ENCODE measurements at regions not wholly inside any gene's neighbourhood (a gene's known extent, or its start where the extent isn't known, plus 50 kb on each side); places are given as distances from the start of the nearest gene placed in this dataset.

DNA sequence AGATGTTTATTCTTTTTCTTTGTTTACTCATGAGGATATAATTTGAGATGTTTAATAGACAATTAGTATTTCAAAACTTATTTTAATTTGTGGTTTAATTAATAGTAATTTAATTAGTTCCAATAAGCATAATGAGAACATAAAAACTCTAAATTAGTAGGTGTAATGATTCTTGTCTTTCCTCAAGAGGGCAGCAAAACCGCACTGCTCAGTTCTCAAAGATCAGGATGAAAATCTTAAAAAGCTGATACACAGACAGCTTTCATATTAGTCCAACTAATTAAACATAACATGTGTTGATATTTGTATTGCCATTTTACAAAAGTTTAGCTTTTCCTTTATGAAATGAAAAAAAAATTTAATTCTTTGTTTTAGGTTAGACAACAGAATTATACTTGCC lies 106.7 kb upstream of the C21orf91 start:
- WGBS, 2 donors, result 35 to 39% methylated on average over 1 of the region's 1 CpG
- no peaks in the 10 kb centered on the region for H3K4me1 ChIP-seq

GRCh38 chr21:17925000-17925610 lies 105.9 kb upstream of the C21orf91 start:
- 0 to 2% methylated on average over 3 of the region's 3 CpGs for WGBS, 2 donors
- H3K4me1 ChIP-seq, result no peaks in the 10 kb centered on the region

More for the DNA sequence above, 106.7 kb upstream of the C21orf91 start:
- Histone ChIP-seq H3K9me3 (no peaks in the 10 kb centered on the region), H3K4me3 (no peak overlapping the region), H3K27me3 (no peaks in the 10 kb centered on the region), H3K27ac (no peak overlapping the region), H3K36me3 (no peaks in the 10 kb centered on the region)
- no peak for DNase-seq (ENCODE audit: low spot score in 2 of 2)
- TF ChIP-seq, protein P1, sequence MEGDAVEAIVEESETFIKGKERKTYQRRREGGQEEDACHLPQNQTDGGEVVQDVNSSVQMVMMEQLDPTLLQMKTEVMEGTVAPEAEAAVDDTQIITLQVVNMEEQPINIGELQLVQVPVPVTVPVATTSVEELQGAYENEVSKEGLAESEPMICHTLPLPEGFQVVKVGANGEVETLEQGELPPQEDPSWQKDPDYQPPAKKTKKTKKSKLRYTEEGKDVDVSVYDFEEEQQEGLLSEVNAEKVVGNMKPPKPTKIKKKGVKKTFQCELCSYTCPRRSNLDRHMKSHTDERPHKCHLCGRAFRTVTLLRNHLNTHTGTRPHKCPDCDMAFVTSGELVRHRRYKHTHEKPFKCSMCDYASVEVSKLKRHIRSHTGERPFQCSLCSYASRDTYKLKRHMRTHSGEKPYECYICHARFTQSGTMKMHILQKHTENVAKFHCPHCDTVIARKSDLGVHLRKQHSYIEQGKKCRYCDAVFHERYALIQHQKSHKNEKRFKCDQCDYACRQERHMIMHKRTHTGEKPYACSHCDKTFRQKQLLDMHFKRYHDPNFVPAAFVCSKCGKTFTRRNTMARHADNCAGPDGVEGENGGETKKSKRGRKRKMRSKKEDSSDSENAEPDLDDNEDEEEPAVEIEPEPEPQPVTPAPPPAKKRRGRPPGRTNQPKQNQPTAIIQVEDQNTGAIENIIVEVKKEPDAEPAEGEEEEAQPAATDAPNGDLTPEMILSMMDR (IDR thresholded peaks at IDR 0.05), result peak in 2 of 5 experiments; percentile 18 to 25
- no peak for TF ChIP-seq EP300 (IDR thresholded peaks at IDR 0.05)

GRCh38 chr21:17921579-17922530 lies 102.7 kb upstream of the C21orf91 start:
- WGBS, 2 donors, result 60 to 74% methylated on average over 2 of the region's 2 CpGs

More at GRCh38 chr21:17925000-17925610, 105.9 kb upstream of the C21orf91 start:
- Histone ChIP-seq H3K27ac (no peak overlapping the region), H3K36me3 (no peaks in the 10 kb centered on the region), H3K4me3 (no peak overlapping the region), H3K27me3 (no peaks in the 10 kb centered on the region), H3K9me3 (peaks cover 0 to 4% (median 0%) of the 10 kb centered on the region in 4 donors)
- peak in 1 of 2 donors; percentile 66 for DNase-seq (ENCODE audit: low spot score in 2 of 2)
- TF ChIP-seq, protein P1 (IDR thresholded peaks at IDR 0.05), result peak; percentile 71 to 86 (median 76)
- TF ChIP-seq EP300 (IDR thresholded peaks at IDR 0.05) (no peak), POLR2A (IDR thresholded peaks at IDR 0.05) (no peak)

DNA sequence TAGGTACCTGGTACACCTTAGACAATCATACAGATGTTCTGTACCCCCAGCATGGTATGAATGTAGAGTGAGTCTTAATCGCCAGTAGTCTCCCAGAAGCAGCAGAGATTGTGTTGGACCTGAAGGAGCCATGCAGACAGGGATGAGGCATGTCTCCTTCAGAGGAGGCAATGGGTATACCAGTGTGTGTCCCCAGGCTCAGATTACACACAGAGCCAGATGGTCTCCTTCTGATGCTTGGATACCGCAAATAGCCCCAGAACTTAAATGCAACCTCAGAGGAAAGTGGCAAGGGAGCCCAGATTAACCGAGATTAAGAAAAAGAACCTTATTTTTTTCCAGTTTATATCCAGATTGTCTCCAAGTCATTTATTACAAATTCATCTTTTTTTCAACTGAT lies 96.8 kb upstream of the C21orf91 start:
- DNase-seq (ENCODE audit: low spot score in 2 of 2), result no peak
- TF ChIP-seq, protein P1 (IDR thresholded peaks at IDR 0.05), result no peak
- no peak for TF ChIP-seq EP300 (IDR thresholded peaks at IDR 0.05)
- TF ChIP-seq POLR2A (IDR thresholded peaks at IDR 0.05), result no peak
- H3K9me3 ChIP-seq, result peaks cover 0 to 4% (median 0%) of the 10 kb centered on the region in 4 donors
- H3K4me3 ChIP-seq, result no peak overlapping the region
- H3K36me3 ChIP-seq, result no peaks in the 10 kb centered on the region
- 89 to 90% methylated on average over 3 of the region's 3 CpGs for WGBS, 2 donors
- H3K27me3 ChIP-seq, result no peaks in the 10 kb centered on the region
- H3K27ac ChIP-seq, result no peak overlapping the region
- no peaks in the 10 kb centered on the region for H3K4me1 ChIP-seq

More at GRCh38 chr21:17921579-17922530, 102.7 kb upstream of the C21orf91 start:
- H3K9me3 ChIP-seq, result peaks cover 0 to 4% (median 0%) of the 10 kb centered on the region in 4 donors
- peak in 1 of 2 donors; percentile 41 for DNase-seq (ENCODE audit: low spot score in 2 of 2)
- no peaks in the 10 kb centered on the region for H3K4me1 ChIP-seq
- H3K36me3 ChIP-seq, result no peaks in the 10 kb centered on the region
- H3K4me3 ChIP-seq, result no peak overlapping the region
- peak in 1 of 2 donors; percentile 32 for TF ChIP-seq EP300 (IDR thresholded peaks at IDR 0.05)
- TF ChIP-seq, protein P1 (IDR thresholded peaks at IDR 0.05), result no peak
- no peak for TF ChIP-seq POLR2A (IDR thresholded peaks at IDR 0.05)
- no peaks in the 10 kb centered on the region for H3K27me3 ChIP-seq
- H3K27ac ChIP-seq, result no peak overlapping the region

DNA sequence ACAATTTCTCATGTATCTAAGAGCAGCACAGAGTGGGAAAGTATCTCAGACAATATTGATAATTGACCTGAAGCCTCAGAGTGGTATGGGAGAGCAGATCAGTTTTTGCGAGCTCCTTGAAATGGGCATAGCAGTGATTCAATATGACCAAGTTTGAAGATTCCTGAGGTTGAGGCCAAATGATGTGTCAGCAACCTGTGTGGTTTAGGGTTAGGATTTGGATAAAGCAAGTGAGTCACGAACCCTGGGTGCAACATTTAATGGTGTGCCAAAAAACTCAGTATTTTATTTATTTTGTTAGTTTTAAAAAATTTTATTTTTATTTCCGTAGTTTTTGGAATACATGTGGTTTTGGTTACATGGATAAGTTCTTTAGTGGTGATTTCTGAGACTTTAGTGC lies 92.5 kb upstream of the C21orf91 start:
- TF ChIP-seq POLR2A (IDR thresholded peaks at IDR 0.05) (no peak), EP300 (IDR thresholded peaks at IDR 0.05) (no peak)
- TF ChIP-seq, protein P1 (IDR thresholded peaks at IDR 0.05), result no peak
- H3K27me3 ChIP-seq, result no peaks in the 10 kb centered on the region
- no peak overlapping the region for H3K4me3 ChIP-seq
- no peaks in the 10 kb centered on the region for H3K36me3 ChIP-seq
- no peaks in the 10 kb centered on the region for H3K4me1 ChIP-seq
- no peaks in the 10 kb centered on the region for H3K9me3 ChIP-seq
- no peak for DNase-seq (ENCODE audit: low spot score in 2 of 2)
- 58 to 74% methylated on average over 3 of the region's 3 CpGs for WGBS, 2 donors
- no peak overlapping the region for H3K27ac ChIP-seq
